Ascending aorta (tissue), 2 donors: ENCODE measurements at regions not wholly inside any gene's neighbourhood (a gene's known extent, or its start where the extent isn't known, plus 50 kb on each side); places are given as distances from the start of the nearest gene placed in this dataset.

Experiments
- DNase-seq, 2 donors: peaks; one replicate each; pipeline ENCODE4 v3.0.0-alpha.2; 2019; ENCODE audit warnings: low spot score in 2 of 2
- H3K27ac ChIP-seq, 2 donors: fragments of 200-600 bp; sonication (generic); one replicate each; pipeline ENCODE4 v1.5.1; 2016 to 2017; ENCODE audit warnings: mild to moderate bottlenecking in 1 of 2
- H3K27me3 ChIP-seq: fragments of 200-600 bp; sonication (generic); one replicate; pipeline ENCODE4 v1.5.1; 2017
- H3K36me3 ChIP-seq, 2 donors: fragments of 200-600 bp; sonication (generic); one replicate each; pipeline ENCODE4 v1.5.1; 2016
- H3K4me1 ChIP-seq, 2 donors: fragments of 200-600 bp; sonication (generic); one replicate each; pipeline ENCODE4 v1.5.1; 2016 to 2017; ENCODE audit warnings: mild to moderate bottlenecking in 1 of 2
- H3K4me3 ChIP-seq, 2 donors: fragments of 200-600 bp; sonication (generic); one replicate each; pipeline ENCODE4 v1.5.1; 2016 to 2017; ENCODE audit warnings: mild to moderate bottlenecking in 1 of 2
- H3K9me3 ChIP-seq, 2 donors: fragments of 200-600 bp; sonication (generic); one replicate each; pipeline ENCODE4 v1.5.1; 2016
- CTCF ChIP-seq, 3 experiments: fragments of 200-600 bp in 2 of 3; fragments of 450-650 bp in 1 of 3; sonication (generic) in 2 of 3; IDR thresholded peaks; one replicate each; pipeline ENCODE4 v1.5.1; 2016 to 2019; ENCODE audit warnings: antibody characterized with exemption in 3 of 3, mild to moderate bottlenecking in 1 of 3, moderate library complexity in 1 of 3
- intact Hi-C: fragments of 100-400 bp; cut with DNase I; formaldehyde crosslinking; loops from one replicate; pipeline ENCODE4 v1.15.1; 2023

GRCh38 chr12:87182696-87183233 lies 846.4 kb downstream of the C12orf50 start:
- no peak overlapping the region for H3K27ac ChIP-seq
- no peak for DNase-seq
- H3K4me3 ChIP-seq: no peak overlapping the region
- H3K4me1 ChIP-seq: no peaks in the 10 kb centered on the region
- H3K36me3 ChIP-seq: no peaks in the 10 kb centered on the region
- no peak for TF ChIP-seq CTCF (IDR thresholded peaks at IDR 0.05)
- no peaks in the 10 kb centered on the region for H3K27me3 ChIP-seq
- H3K9me3 ChIP-seq: no peaks in the 10 kb centered on the region
- intact Hi-C loops: no loop called here

- TF ChIP-seq CTCF (IDR thresholded peaks at IDR 0.05): no peak
- intact Hi-C loops: no loop called here
- no peak for DNase-seq
- Histone ChIP-seq H3K27ac (no peak overlapping the region), H3K27me3 (no peaks in the 10 kb centered on the region), H3K9me3 (no peaks in the 10 kb centered on the region), H3K4me3 (no peak overlapping the region), H3K4me1 (no peaks in the 10 kb centered on the region), H3K36me3 (no peaks in the 10 kb centered on the region)
Observed at GRCh38 chr12:87171356-87171755, 857.8 kb downstream of the C12orf50 start.

GRCh38 chr12:87169010-87169409 lies 860.2 kb downstream of the C12orf50 start:
- DNase-seq: no peak
- H3K27me3 ChIP-seq: no peaks in the 10 kb centered on the region
- intact Hi-C loops: no loop called here
- no peaks in the 10 kb centered on the region for H3K4me1 ChIP-seq
- no peaks in the 10 kb centered on the region for H3K36me3 ChIP-seq
- H3K27ac ChIP-seq: no peak overlapping the region
- H3K9me3 ChIP-seq: no peaks in the 10 kb centered on the region
- TF ChIP-seq CTCF (IDR thresholded peaks at IDR 0.05): no peak
- no peak overlapping the region for H3K4me3 ChIP-seq

GRCh38 chr12:87165733-87166375 lies 863.3 kb downstream of the C12orf50 start:
- no peak for TF ChIP-seq CTCF (IDR thresholded peaks at IDR 0.05)

GRCh38 chr12:87163122-87163521 lies 866.1 kb downstream of the C12orf50 start:
- DNase-seq: no peak
- H3K27ac ChIP-seq: no peak overlapping the region
- no peak overlapping the region for H3K4me3 ChIP-seq
- no peaks in the 10 kb centered on the region for H3K36me3 ChIP-seq
- intact Hi-C loops: no loop called here
- H3K9me3 ChIP-seq: no peaks in the 10 kb centered on the region
- H3K4me1 ChIP-seq: no peaks in the 10 kb centered on the region
- H3K27me3 ChIP-seq: no peaks in the 10 kb centered on the region
- no peak for TF ChIP-seq CTCF (IDR thresholded peaks at IDR 0.05)

More at GRCh38 chr12:87165733-87166375, 863.3 kb downstream of the C12orf50 start:
- Histone ChIP-seq H3K4me3 (no peak overlapping the region), H3K36me3 (no peaks in the 10 kb centered on the region), H3K27me3 (no peaks in the 10 kb centered on the region), H3K4me1 (no peaks in the 10 kb centered on the region), H3K9me3 (no peaks in the 10 kb centered on the region), H3K27ac (no peak overlapping the region)
- DNase-seq: no peak
- intact Hi-C loops: no loop called here
